GM19025 (cell line): ENCODE measurements at regions not wholly inside any gene's neighbourhood (a gene's known extent, or its start where the extent isn't known, plus 50 kb on each side); places are given as distances from the start of the nearest gene placed in this dataset.
"Not testable (repeated sequence)": the region's sequence is repeated elsewhere in the genome, so short reads cannot be mapped to it uniquely, and the experiment has no call there.

Experiments
- ATAC-seq: cut with Tn5 transposase; IDR thresholded peaks from one replicate; pipeline ENCODE4 v1.9.1; 2021; ENCODE audit warnings: mild to moderate bottlenecking, low read depth, moderate library complexity; ENCODE audit not compliant: unreplicated experiment

GRCh38 chr6:76862936-76863335 is 600.4 kb downstream of the HTR1B start:
- ATAC-seq: no peak

- ATAC-seq: peak; percentile 69
Measured at GRCh38 chr6:76861403-76861802, 601.9 kb downstream of the HTR1B start.

- no peak for ATAC-seq
Measured at GRCh38 chr6:76856065-76856464, 607.2 kb downstream of the HTR1B start.

- ATAC-seq: no peak
Measured at GRCh38 chr6:76852776-76853175, 610.5 kb downstream of the HTR1B start.

- ATAC-seq: not testable (repeated sequence)
Measured at GRCh38 chr6:76849274-76849970, 613.9 kb downstream of the HTR1B start.

- no peak for ATAC-seq
Measured at GRCh38 chr6:76843054-76843822, 620.1 kb downstream of the HTR1B start.

GRCh38 chr6:76840865-76841264 is 622.4 kb downstream of the HTR1B start:
- ATAC-seq: no peak

GRCh38 chr6:76840041-76840745 is 623.1 kb downstream of the HTR1B start:
- ATAC-seq: no peak

- ATAC-seq: no peak
Measured at GRCh38 chr6:76839505-76839904, 623.8 kb downstream of the HTR1B start.

- no peak for ATAC-seq
Measured at GRCh38 chr6:76837564-76837963, 625.7 kb downstream of the HTR1B start.

GRCh38 chr6:76835695-76836094 is 627.6 kb downstream of the HTR1B start:
- ATAC-seq: no peak

- ATAC-seq: no peak
Measured at GRCh38 chr6:76835293-76835692, 628.0 kb downstream of the HTR1B start.

GRCh38 chr6:76834399-76834798 is 628.9 kb downstream of the HTR1B start:
- no peak for ATAC-seq

- no peak for ATAC-seq
Measured at GRCh38 chr6:76831299-76831698, 632.0 kb downstream of the HTR1B start.

GRCh38 chr6:76823578-76823977 is 639.7 kb downstream of the HTR1B start:
- not testable (repeated sequence) for ATAC-seq

- no peak for ATAC-seq
Measured at GRCh38 chr6:76818451-76818850, 644.8 kb downstream of the HTR1B start.

- no peak for ATAC-seq
Measured at GRCh38 chr6:76817429-76817828, 645.9 kb downstream of the HTR1B start.

GRCh38 chr6:76814496-76815458 is 648.5 kb downstream of the HTR1B start:
- ATAC-seq: no peak

GRCh38 chr6:76810286-76810685 is 653.0 kb downstream of the HTR1B start:
- no peak for ATAC-seq

- ATAC-seq: no peak
Measured at GRCh38 chr6:76803038-76803580, 660.2 kb downstream of the HTR1B start.
